ENCODE measurements at regions not wholly inside any gene's neighbourhood (a gene's known extent, or its start where the extent isn't known, plus 50 kb on each side); places are given as distances from the start of the nearest gene placed in this dataset.
"Not testable (repeated sequence)": the region's sequence is repeated elsewhere in the genome, so short reads cannot be mapped to it uniquely, and the experiment has no call there.

GRCh38 chr2:2662037-2662846, 331.2 kb upstream of the MYT1L start:
- DNase-seq (ENCODE audit: low read depth), result no peak

- no peak for DNase-seq (ENCODE audit: low read depth)
Observed at GRCh38 chr2:2660789-2661355, 329.8 kb upstream of the MYT1L start.

GRCh38 chr2:2657121-2657962, 326.3 kb upstream of the MYT1L start:
- no peak for DNase-seq (ENCODE audit: low read depth)

GRCh38 chr2:2656115-2657011, 325.3 kb upstream of the MYT1L start:
- no peak for DNase-seq (ENCODE audit: low read depth)

- DNase-seq (ENCODE audit: low read depth), result no peak
Observed at GRCh38 chr2:2655453-2656114, 324.5 kb upstream of the MYT1L start.

GRCh38 chr2:2653231-2653630, 322.2 kb upstream of the MYT1L start:
- no peak for DNase-seq (ENCODE audit: low read depth)

GRCh38 chr2:2650608-2651375, 319.7 kb upstream of the MYT1L start:
- no peak for DNase-seq (ENCODE audit: low read depth)

GRCh38 chr2:2649109-2650072, 318.3 kb upstream of the MYT1L start:
- no peak for DNase-seq (ENCODE audit: low read depth)

GRCh38 chr2:2648094-2648493, 317.0 kb upstream of the MYT1L start:
- DNase-seq (ENCODE audit: low read depth), result no peak

GRCh38 chr2:2647141-2647541, 316.1 kb upstream of the MYT1L start:
- no peak for DNase-seq (ENCODE audit: low read depth)

GRCh38 chr2:2646433-2647051, 315.5 kb upstream of the MYT1L start:
- no peak for DNase-seq (ENCODE audit: low read depth)

- DNase-seq (ENCODE audit: low read depth), result no peak
Observed at GRCh38 chr2:2645162-2645855, 314.2 kb upstream of the MYT1L start.

- DNase-seq (ENCODE audit: low read depth), result not testable (repeated sequence)
Observed at GRCh38 chr2:2644751-2645150, 313.7 kb upstream of the MYT1L start.

- no peak for DNase-seq (ENCODE audit: low read depth)
Observed at GRCh38 chr2:2644040-2644439, 313.0 kb upstream of the MYT1L start.

- no peak for DNase-seq (ENCODE audit: low read depth)
Observed at GRCh38 chr2:2642906-2643890, 312.1 kb upstream of the MYT1L start.

GRCh38 chr2:2641541-2642410, 310.7 kb upstream of the MYT1L start:
- no peak for DNase-seq (ENCODE audit: low read depth)
